ENCODE measurements at regions not wholly inside any gene's neighbourhood (a gene's known extent, or its start where the extent isn't known, plus 50 kb on each side); places are given as distances from the start of the nearest gene placed in this dataset.

DNA sequence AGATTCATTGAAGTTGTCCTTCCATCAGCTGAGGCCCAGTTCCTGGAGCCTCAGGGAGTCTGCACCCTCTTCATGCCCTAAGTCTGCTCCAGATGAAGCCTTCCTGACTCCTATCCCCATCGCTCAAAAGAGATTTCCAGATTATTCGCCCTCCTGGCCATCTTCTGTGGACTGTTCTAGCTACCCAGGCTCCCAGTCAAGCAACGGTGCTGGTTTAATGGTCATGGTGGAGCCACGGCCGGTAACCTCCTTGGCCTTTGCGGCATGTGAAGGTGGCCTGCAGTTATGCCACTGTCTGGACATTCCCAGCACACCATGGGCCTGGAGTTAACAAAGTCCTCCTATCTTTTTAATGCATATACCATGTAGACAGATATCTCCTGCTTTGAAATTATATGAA is 140.1 kb upstream of the ASB18 start:
- TF ChIP-seq CTCF (IDR thresholded peaks at IDR 0.05; ENCODE audit: insufficient read depth, low read length, poor library complexity, severe bottlenecking) (no peak), EZH2phosphoT487 (conservative IDR thresholded peaks at IDR 0.05; ENCODE audit: low read length) (no peak)
